Endothelial cell of umbilical vein (primary cell): ENCODE measurements at regions not wholly inside any gene's neighbourhood (a gene's known extent, or its start where the extent isn't known, plus 50 kb on each side); places are given as distances from the start of the nearest gene placed in this dataset.

Source experiments
- BruUV-seq: library from RNA; stranded (reverse); fragments of 400-500 nt; replicated peaks from 2 replicates; lab custom pipeline; 2021; lab: Mats Ljungman, UMichigan
- CTCF ChIA-PET: fragments of 300-600, 350-600 bp; sonication (Branson Sonifier 250); formaldehyde crosslinking; loops from one replicate; lab custom pipeline; 2021; ENCODE audit warnings: antibody characterized with exemption, inconsistent platforms; lab: Charles Lee
- POLR2A ChIA-PET: fragments of 300-600, 350-600 bp; sonication (Branson Sonifier 250); formaldehyde crosslinking; loops from one replicate; lab custom pipeline; 2021; ENCODE audit warnings: antibody characterized with exemption, inconsistent platforms; lab: Charles Lee
- DNase-seq: peaks from one replicate; pipeline ENCODE4 v3.0.0-alpha.2; 2011; ENCODE audit warnings: low read depth, low spot score
- FAIRE-seq: peaks from 2 replicates; lab custom pipeline; 2011; peaks lifted over from hg19 to GRCh38; lab: Jason Lieb, UNC
- H2AFZ ChIP-seq: 2 replicates; pipeline ENCODE4 v1.6.0; 2012; ENCODE audit warnings: low read depth, low read length, control low read depth, inconsistent platforms
- H3K27ac ChIP-seq: 2 replicates; pipeline ENCODE4 v1.5.1; 2011; ENCODE audit warnings: low read depth, mild to moderate bottlenecking, control low read depth, low read length, moderate library complexity; ENCODE audit not compliant: insufficient read depth
- H3K27me3 ChIP-seq, 2 experiments: 2 replicates each; pipeline versions ENCODE4 v1.6.0 to v1.6.1; 2011; ENCODE audit warnings: low read length in 2 of 2, mixed read lengths in 1 of 2; ENCODE audit not compliant: control insufficient read depth in 2 of 2, insufficient read depth in 2 of 2
- H3K36me3 ChIP-seq, 2 experiments: 2 replicates in 1 of 2; 3 replicates in 1 of 2; pipeline ENCODE4 v1.5.1; 2011; ENCODE audit warnings: low read length in 2 of 2, mild to moderate bottlenecking in 1 of 2, moderate library complexity in 1 of 2; ENCODE audit not compliant: control insufficient read depth in 2 of 2, insufficient read depth in 2 of 2; ENCODE audit errors: extremely low read depth in 1 of 2
- H3K4me1 ChIP-seq: 3 replicates; pipeline ENCODE4 v1.5.1; 2011; ENCODE audit warnings: mild to moderate bottlenecking, low read length; ENCODE audit not compliant: control insufficient read depth, insufficient read depth; ENCODE audit errors: extremely low read depth
- H3K4me2 ChIP-seq: 2 replicates; pipeline ENCODE4 v1.6.1; 2011; ENCODE audit warnings: low read length, control low read depth, mixed read lengths; ENCODE audit not compliant: insufficient read depth
- H3K4me3 ChIP-seq, 3 experiments: fragments of 200-600 bp in 1 of 3; sonication (generic), shearing (Covaris generic) in 1 of 3; replicated peaks in 1 of 3; 2 replicates each; pipeline ENCODE4 v1.5.1; 2011 to 2016; ENCODE audit warnings: control low read depth in 3 of 3, low read length in 3 of 3, mild to moderate bottlenecking in 2 of 3, inconsistent platforms in 1 of 3, low read depth in 1 of 3, moderate library complexity in 1 of 3; ENCODE audit not compliant: insufficient read depth in 1 of 3
- H3K79me2 ChIP-seq: 2 replicates; pipeline ENCODE4 v1.6.0; 2012; ENCODE audit warnings: low read length, inconsistent platforms; ENCODE audit not compliant: control insufficient read depth, insufficient read depth
- H3K9ac ChIP-seq: replicated peaks from 2 replicates; pipeline ENCODE3; 2011; ENCODE audit warnings: low read length, control low read depth; ENCODE audit not compliant: insufficient read depth; ENCODE audit errors: extremely low read depth
- H3K9me1 ChIP-seq: replicated peaks from 3 replicates; pipeline ENCODE4 v1.6.0; 2011; ENCODE audit warnings: mild to moderate bottlenecking, low read length; ENCODE audit not compliant: control insufficient read depth, insufficient read depth; ENCODE audit errors: extremely low read depth
- H3K9me3 ChIP-seq: replicated peaks from 2 replicates; pipeline ENCODE4 v1.5.1; 2012; ENCODE audit warnings: low read length, inconsistent platforms; ENCODE audit not compliant: control insufficient read depth, insufficient read depth
- H4K20me1 ChIP-seq: replicated peaks from 2 replicates; pipeline ENCODE3; 2011; ENCODE audit warnings: mild to moderate bottlenecking, low read length; ENCODE audit not compliant: control insufficient read depth, insufficient read depth; ENCODE audit errors: extremely low read depth
- EZH2 ChIP-seq: IDR thresholded peaks from 2 replicates; pipeline ENCODE4 v1.6.1; 2012; ENCODE audit warnings: borderline replicate concordance, low read depth, mild to moderate bottlenecking, moderate library complexity, low read length, inconsistent platforms; ENCODE audit not compliant: severe bottlenecking
- FOS ChIP-seq: IDR thresholded peaks from 2 replicates; pipeline ENCODE4 v1.6.1; 2011; ENCODE audit warnings: mild to moderate bottlenecking, low read length, moderate library complexity, borderline replicate concordance; ENCODE audit not compliant: insufficient read depth
- GATA2 ChIP-seq: IDR thresholded peaks from 2 replicates; pipeline ENCODE4 v1.7.0; 2011; ENCODE audit warnings: low read depth, mild to moderate bottlenecking, moderate library complexity, mixed read lengths, low read length; ENCODE audit not compliant: insufficient read length, insufficient read depth
- JUN ChIP-seq: IDR thresholded peaks from 2 replicates; pipeline ENCODE4 v1.6.1; 2011; ENCODE audit warnings: borderline replicate concordance, low read depth; ENCODE audit not compliant: insufficient read length, insufficient read depth
- MYC ChIP-seq: IDR thresholded peaks from one replicate; pipeline ENCODE4 v1.6.1; 2011; ENCODE audit warnings: mild to moderate bottlenecking, low read depth, low read length
- POLR2A ChIP-seq: IDR thresholded peaks from 2 replicates; pipeline ENCODE4 v1.6.1; 2012; ENCODE audit warnings: low read depth, mild to moderate bottlenecking, control low read depth, low read length
- POLR2AphosphoS5 ChIP-seq: IDR thresholded peaks from 2 replicates; pipeline ENCODE4 v1.6.1; 2012; ENCODE audit warnings: low read depth, mild to moderate bottlenecking, control low read depth, low read length, moderate library complexity; ENCODE audit not compliant: insufficient read depth
- dilution Hi-C: fragments of 300-500 bp; cut with MboI; formaldehyde crosslinking; loops from one replicate; pipeline ENCODE4 v1.15.0; 2019; ENCODE audit warnings: low sequenced_read_pairs; ENCODE audit not compliant: extremely low pct_ligation_motif_present
- intact Hi-C: fragments of 100-400 bp; cut with micrococcal nuclease; formaldehyde crosslinking; loops from one replicate; pipeline ENCODE4 v1.10.0; 2022
- TF ChIP-seq, protein P1 (sequence below), 2 donors: IDR thresholded peaks; 1 replicate in 1 of 2; 2 replicates in 1 of 2; pipeline ENCODE4 v1.5.1; 2011; ENCODE audit warnings: low read length in 2 of 2, mild to moderate bottlenecking in 2 of 2, moderate library complexity in 2 of 2, control low read depth in 1 of 2, inconsistent platforms in 1 of 2, low read depth in 1 of 2; ENCODE audit not compliant: insufficient read depth in 1 of 2; ENCODE audit errors: extremely low read depth in 1 of 2
- TF ChIP-seq, protein P2 (sequence below): IDR thresholded peaks from 2 replicates; pipeline ENCODE4 v1.6.1; 2011; ENCODE audit not compliant: insufficient read depth, insufficient read length

DNA sequence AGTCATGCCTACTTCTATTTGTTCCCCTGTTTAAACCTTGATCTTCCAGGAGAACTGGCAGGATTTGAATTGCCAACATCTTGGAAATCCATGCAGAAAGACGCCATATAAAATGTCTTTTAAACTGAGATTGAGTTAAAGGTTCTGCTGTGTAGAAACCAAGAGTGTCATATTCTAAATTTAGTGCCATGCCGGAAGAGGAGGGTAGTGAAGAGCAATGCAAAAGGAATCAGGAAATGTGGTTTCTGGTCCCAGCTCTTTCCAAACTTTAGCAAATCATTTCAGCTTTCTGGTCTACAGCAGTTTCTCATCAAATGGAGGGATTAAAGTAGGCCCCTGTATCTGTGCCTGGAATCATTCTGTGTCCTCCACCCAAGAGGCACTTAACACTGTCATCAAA lies 85.7 kb downstream of the BTG1 start:
- ChIA-PET CTCF (interaction anchor here (1.1 to 1.6 kb wide), 3 partner anchors 13 to 678 kb away, joined by 3 to 4 read pairs (median 3); no protein-coding TSS in a partner anchor), POLR2A (no interaction called here)
- Histone ChIP-seq H3K27me3 (no peaks in the 10 kb centered on the region), H2AFZ (no peak overlapping the region), H3K4me1 (no peaks in the 10 kb centered on the region), H3K9me3 (no peaks in the 10 kb centered on the region), H3K36me3 (no peaks in the 10 kb centered on the region), H3K79me2 (no peaks in the 10 kb centered on the region), H4K20me1 (no peaks in the 10 kb centered on the region), H3K9ac (no peak overlapping the region), H3K4me3 (no peak overlapping the region), H3K9me1 (no peaks in the 10 kb centered on the region), H3K27ac (no peak overlapping the region), H3K4me2 (no peak overlapping the region)
- TF ChIP-seq EZH2, result no peak
- TF ChIP-seq GATA2, result no peak
- TF ChIP-seq, protein P1, sequence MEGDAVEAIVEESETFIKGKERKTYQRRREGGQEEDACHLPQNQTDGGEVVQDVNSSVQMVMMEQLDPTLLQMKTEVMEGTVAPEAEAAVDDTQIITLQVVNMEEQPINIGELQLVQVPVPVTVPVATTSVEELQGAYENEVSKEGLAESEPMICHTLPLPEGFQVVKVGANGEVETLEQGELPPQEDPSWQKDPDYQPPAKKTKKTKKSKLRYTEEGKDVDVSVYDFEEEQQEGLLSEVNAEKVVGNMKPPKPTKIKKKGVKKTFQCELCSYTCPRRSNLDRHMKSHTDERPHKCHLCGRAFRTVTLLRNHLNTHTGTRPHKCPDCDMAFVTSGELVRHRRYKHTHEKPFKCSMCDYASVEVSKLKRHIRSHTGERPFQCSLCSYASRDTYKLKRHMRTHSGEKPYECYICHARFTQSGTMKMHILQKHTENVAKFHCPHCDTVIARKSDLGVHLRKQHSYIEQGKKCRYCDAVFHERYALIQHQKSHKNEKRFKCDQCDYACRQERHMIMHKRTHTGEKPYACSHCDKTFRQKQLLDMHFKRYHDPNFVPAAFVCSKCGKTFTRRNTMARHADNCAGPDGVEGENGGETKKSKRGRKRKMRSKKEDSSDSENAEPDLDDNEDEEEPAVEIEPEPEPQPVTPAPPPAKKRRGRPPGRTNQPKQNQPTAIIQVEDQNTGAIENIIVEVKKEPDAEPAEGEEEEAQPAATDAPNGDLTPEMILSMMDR (IDR thresholded peaks at IDR 0.05; ENCODE audit: extremely low read depth in 1 of 2, insufficient read depth in 1 of 2, low read depth in 1 of 2, low read length in 2 of 2), result no peak
- no peak for TF ChIP-seq POLR2A
- TF ChIP-seq JUN, result no peak
- TF ChIP-seq POLR2AphosphoS5, result no peak
- no peak for TF ChIP-seq MYC
- TF ChIP-seq FOS, result no peak
- TF ChIP-seq, protein P2, sequence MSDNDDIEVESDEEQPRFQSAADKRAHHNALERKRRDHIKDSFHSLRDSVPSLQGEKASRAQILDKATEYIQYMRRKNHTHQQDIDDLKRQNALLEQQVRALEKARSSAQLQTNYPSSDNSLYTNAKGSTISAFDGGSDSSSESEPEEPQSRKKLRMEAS, result no peak
- DNase-seq (no peak), FAIRE-seq (no peak)
- intact Hi-C loops, result no loop called here
- dilution Hi-C loops, result no loop called here
- BruUV-seq, result no TSS peak
